PFSK-1 (cell line): ENCODE measurements at regions not wholly inside any gene's neighbourhood (a gene's known extent, or its start where the extent isn't known, plus 50 kb on each side); places are given as distances from the start of the nearest gene placed in this dataset.

Source experiments
- FOXP2 ChIP-seq: optimal IDR thresholded peaks from 2 replicates; pipeline ENCODE3; 2011; ENCODE audit warnings: borderline replicate concordance, control low read depth, inconsistent platforms; ENCODE audit not compliant: insufficient read depth; ENCODE audit errors: extremely low read length, extremely low read depth
- POLR2AphosphoS5 ChIP-seq: IDR thresholded peaks from 2 replicates; pipeline ENCODE4 v1.6.1; 2012; ENCODE audit warnings: low read depth, mild to moderate bottlenecking, control low read depth, low read length, moderate library complexity
- SIN3A ChIP-seq: IDR thresholded peaks from 2 replicates; pipeline ENCODE4 v1.6.1; 2012; ENCODE audit warnings: mild to moderate bottlenecking, low read length, moderate library complexity, borderline replicate concordance; ENCODE audit not compliant: insufficient read depth
- TAF1 ChIP-seq: IDR thresholded peaks from 2 replicates; pipeline ENCODE4 v1.6.1; 2012; ENCODE audit warnings: low read length, control low read depth, borderline replicate concordance; ENCODE audit not compliant: insufficient read depth
- TF ChIP-seq, protein P1 (sequence below), 2 experiments: IDR thresholded peaks; 2 replicates each; pipeline versions ENCODE4 v1.6.1 to v1.8.0; 2011 to 2012; ENCODE audit warnings: low read depth in 2 of 2, low read length in 2 of 2, control low read depth in 1 of 2, inconsistent platforms in 1 of 2, mild to moderate bottlenecking in 1 of 2, moderate library complexity in 1 of 2; ENCODE audit not compliant: insufficient read depth in 1 of 2

DNA sequence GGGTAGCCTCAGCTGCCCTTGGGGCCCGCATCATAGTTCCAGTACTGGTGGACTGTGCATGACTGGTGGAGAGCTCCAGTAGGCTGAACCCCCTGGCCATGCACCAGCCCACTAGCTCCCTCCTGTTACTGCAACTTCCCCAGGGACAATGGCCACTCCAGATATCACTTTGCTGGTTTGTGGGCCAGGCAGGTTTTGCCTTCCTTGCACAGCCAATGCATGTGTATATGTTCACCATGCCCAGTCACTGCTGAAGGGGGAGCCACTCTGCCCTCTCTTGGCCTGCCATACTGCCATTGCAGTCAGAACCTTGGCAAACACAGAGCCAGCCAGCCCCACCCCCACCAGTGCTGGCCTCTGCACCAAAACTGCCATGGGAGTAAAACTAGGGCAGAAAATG is 2095.3 kb upstream of the RAG2 start:
- no peak for TF ChIP-seq SIN3A
- TF ChIP-seq TAF1: no peak
- TF ChIP-seq, protein P1, sequence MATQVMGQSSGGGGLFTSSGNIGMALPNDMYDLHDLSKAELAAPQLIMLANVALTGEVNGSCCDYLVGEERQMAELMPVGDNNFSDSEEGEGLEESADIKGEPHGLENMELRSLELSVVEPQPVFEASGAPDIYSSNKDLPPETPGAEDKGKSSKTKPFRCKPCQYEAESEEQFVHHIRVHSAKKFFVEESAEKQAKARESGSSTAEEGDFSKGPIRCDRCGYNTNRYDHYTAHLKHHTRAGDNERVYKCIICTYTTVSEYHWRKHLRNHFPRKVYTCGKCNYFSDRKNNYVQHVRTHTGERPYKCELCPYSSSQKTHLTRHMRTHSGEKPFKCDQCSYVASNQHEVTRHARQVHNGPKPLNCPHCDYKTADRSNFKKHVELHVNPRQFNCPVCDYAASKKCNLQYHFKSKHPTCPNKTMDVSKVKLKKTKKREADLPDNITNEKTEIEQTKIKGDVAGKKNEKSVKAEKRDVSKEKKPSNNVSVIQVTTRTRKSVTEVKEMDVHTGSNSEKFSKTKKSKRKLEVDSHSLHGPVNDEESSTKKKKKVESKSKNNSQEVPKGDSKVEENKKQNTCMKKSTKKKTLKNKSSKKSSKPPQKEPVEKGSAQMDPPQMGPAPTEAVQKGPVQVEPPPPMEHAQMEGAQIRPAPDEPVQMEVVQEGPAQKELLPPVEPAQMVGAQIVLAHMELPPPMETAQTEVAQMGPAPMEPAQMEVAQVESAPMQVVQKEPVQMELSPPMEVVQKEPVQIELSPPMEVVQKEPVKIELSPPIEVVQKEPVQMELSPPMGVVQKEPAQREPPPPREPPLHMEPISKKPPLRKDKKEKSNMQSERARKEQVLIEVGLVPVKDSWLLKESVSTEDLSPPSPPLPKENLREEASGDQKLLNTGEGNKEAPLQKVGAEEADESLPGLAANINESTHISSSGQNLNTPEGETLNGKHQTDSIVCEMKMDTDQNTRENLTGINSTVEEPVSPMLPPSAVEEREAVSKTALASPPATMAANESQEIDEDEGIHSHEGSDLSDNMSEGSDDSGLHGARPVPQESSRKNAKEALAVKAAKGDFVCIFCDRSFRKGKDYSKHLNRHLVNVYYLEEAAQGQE (IDR thresholded peaks at IDR 0.05; ENCODE audit: insufficient read depth in 1 of 2, low read depth in 2 of 2, low read length in 2 of 2): no peak
- TF ChIP-seq POLR2AphosphoS5: no peak
- no peak for TF ChIP-seq FOXP2
